Gastrocnemius medialis (tissue), 4 donors: ENCODE measurements at regions not wholly inside any gene's neighbourhood (a gene's known extent, or its start where the extent isn't known, plus 50 kb on each side); places are given as distances from the start of the nearest gene placed in this dataset.

ENCODE experiments used
- ATAC-seq, 2 donors: fragments of 150-250 bp; one replicate each; pipeline ENCODE4 v1.9.1; 2016
- DNase-seq, 2 donors: peaks; one replicate each; pipeline ENCODE4 v3.0.0-alpha.2; 2019
- H3K27ac ChIP-seq, 4 donors: fragments of 200-600 bp; sonication (generic); 1 replicate in 1 of 4; 2 replicates in 3 of 4; pipeline ENCODE4 v1.5.1; 2016 to 2018; ENCODE audit warnings: mild to moderate bottlenecking in 2 of 4, moderate library complexity in 1 of 4
- H3K27me3 ChIP-seq, 3 donors: fragments of 200-600 bp; sonication (generic) in 2 of 3; 1 replicate in 1 of 3; 2 replicates in 2 of 3; pipeline versions ENCODE4 v1.5.1 to v1.6.0; 2016 to 2019; ENCODE audit warnings: mild to moderate bottlenecking in 1 of 3, moderate library complexity in 1 of 3
- H3K36me3 ChIP-seq, 2 donors: fragments of 200-600 bp; sonication (generic) in 1 of 2; one replicate each; pipeline ENCODE4 v1.5.1; 2017 to 2018
- H3K4me1 ChIP-seq, 2 donors: fragments of 200-600 bp; sonication (generic) in 1 of 2; one replicate each; pipeline ENCODE4 v1.5.1; 2016 to 2017; ENCODE audit warnings: mild to moderate bottlenecking in 2 of 2
- H3K4me3 ChIP-seq, 4 donors: fragments of 200-600 bp; sonication (generic) in 3 of 4; 1 replicate in 1 of 4; 2 replicates in 3 of 4; pipeline ENCODE4 v1.5.1; 2016 to 2019; ENCODE audit warnings: mild to moderate bottlenecking in 2 of 4
- H3K9me3 ChIP-seq, 3 donors: fragments of 200-600 bp; sonication (generic) in 2 of 3; 1 replicate in 1 of 3; 2 replicates in 2 of 3; pipeline ENCODE4 v1.5.1; 2016 to 2019
- CTCF ChIP-seq, 5 experiments: fragments of 450-650 bp in 3 of 5; fragments of 200-600 bp in 2 of 5; sonication (generic) in 2 of 5; IDR thresholded peaks in 4 of 5; conservative IDR thresholded peaks in 1 of 5; 1 replicate in 4 of 5; 2 replicates in 1 of 5; pipeline ENCODE4 v1.5.1; 2016 to 2019; ENCODE audit warnings: antibody characterized with exemption in 5 of 5, mild to moderate bottlenecking in 3 of 5, moderate library complexity in 3 of 5
- POLR2A ChIP-seq, 2 donors: fragments of 450-650 bp; IDR thresholded peaks; one replicate each; pipeline ENCODE4 v1.6.1; 2017; ENCODE audit warnings: antibody characterized with exemption in 2 of 2, mild to moderate bottlenecking in 2 of 2, moderate library complexity in 2 of 2
- in situ Hi-C, 4 donors: fragments of 200-750 bp; cut with MboI; loops; one replicate each; pipeline versions ENCODE4 v1.15.0 to v1.8.0; 2017; ENCODE audit warnings: low sequenced_read_pairs in 4 of 4
- intact Hi-C: fragments of 100-400 bp; cut with DNase I; formaldehyde crosslinking; loops from one replicate; pipeline ENCODE4 v1.15.1; 2023; ENCODE audit warnings: low total_unique reads

- TF ChIP-seq POLR2A (IDR thresholded peaks at IDR 0.05) (no peak), CTCF (IDR thresholded peaks at IDR 0.05 in 4 of 5, conservative IDR thresholded peaks at IDR 0.05 in 1 of 5) (no peak)
- intact Hi-C loops: no loop called here
These were observed 615.5 kb upstream of the KLHL1 start for GRCh38 chr13:70723732-70724131.

GRCh38 chr13:70720386-70720785, 612.1 kb upstream of the KLHL1 start:
- in situ Hi-C loops: loop anchor here in 1 of 4 donors (25.0 kb wide), 1 partner anchor 108 kb away; no protein-coding TSS in a partner anchor
- Histone ChIP-seq H3K27me3 (no peaks in the 10 kb centered on the region), H3K4me1 (no peaks in the 10 kb centered on the region), H3K27ac (no peak overlapping the region), H3K36me3 (no peaks in the 10 kb centered on the region), H3K4me3 (no peak overlapping the region), H3K9me3 (no peaks in the 10 kb centered on the region)
- DNase-seq (no peak), ATAC-seq (no peak)
- TF ChIP-seq CTCF (IDR thresholded peaks at IDR 0.05 in 4 of 5, conservative IDR thresholded peaks at IDR 0.05 in 1 of 5) (no peak), POLR2A (IDR thresholded peaks at IDR 0.05) (no peak)
- intact Hi-C loops: no loop called here

More at GRCh38 chr13:70723732-70724131, 615.5 kb upstream of the KLHL1 start:
- in situ Hi-C loops: loop anchor here in 1 of 4 donors (25.0 kb wide), 1 partner anchor 111 kb away; no protein-coding TSS in a partner anchor
- no peak overlapping the region for H3K4me3 ChIP-seq
- DNase-seq (no peak), ATAC-seq (no peak)
- no peaks in the 10 kb centered on the region for H3K36me3 ChIP-seq
- no peaks in the 10 kb centered on the region for H3K27me3 ChIP-seq
- no peaks in the 10 kb centered on the region for H3K4me1 ChIP-seq
- H3K27ac ChIP-seq: no peak overlapping the region
- no peaks in the 10 kb centered on the region for H3K9me3 ChIP-seq

- DNase-seq: no peak
- intact Hi-C loops: no loop called here
- TF ChIP-seq CTCF (IDR thresholded peaks at IDR 0.05 in 4 of 5, conservative IDR thresholded peaks at IDR 0.05 in 1 of 5) (no peak), POLR2A (IDR thresholded peaks at IDR 0.05) (no peak)
These were observed 606.7 kb upstream of the KLHL1 start for GRCh38 chr13:70714993-70715392.

GRCh38 chr13:70708775-70709174, 600.5 kb upstream of the KLHL1 start:
- ATAC-seq (no peak), DNase-seq (no peak)
- no peak overlapping the region for H3K27ac ChIP-seq
- H3K4me3 ChIP-seq: no peak overlapping the region
- H3K27me3 ChIP-seq: no peaks in the 10 kb centered on the region
- TF ChIP-seq POLR2A (IDR thresholded peaks at IDR 0.05) (no peak), CTCF (IDR thresholded peaks at IDR 0.05 in 4 of 5, conservative IDR thresholded peaks at IDR 0.05 in 1 of 5) (no peak)
- H3K4me1 ChIP-seq: no peaks in the 10 kb centered on the region
- no peaks in the 10 kb centered on the region for H3K36me3 ChIP-seq
- in situ Hi-C loops: loop anchor here in 1 of 4 donors (25.0 kb wide), 1 partner anchor 96 kb away; no protein-coding TSS in a partner anchor
- no peaks in the 10 kb centered on the region for H3K9me3 ChIP-seq
- intact Hi-C loops: no loop called here

More at GRCh38 chr13:70714993-70715392, 606.7 kb upstream of the KLHL1 start:
- in situ Hi-C loops: loop anchor here in 1 of 4 donors (25.0 kb wide), 1 partner anchor 103 kb away; no protein-coding TSS in a partner anchor
- H3K27me3 ChIP-seq: no peaks in the 10 kb centered on the region
- no peak for ATAC-seq
- no peak overlapping the region for H3K27ac ChIP-seq
- H3K4me1 ChIP-seq: no peaks in the 10 kb centered on the region
- H3K4me3 ChIP-seq: no peak overlapping the region
- H3K9me3 ChIP-seq: no peaks in the 10 kb centered on the region
- no peaks in the 10 kb centered on the region for H3K36me3 ChIP-seq

GRCh38 chr13:70703755-70704154, 595.5 kb upstream of the KLHL1 start:
- Histone ChIP-seq H3K4me3 (no peak overlapping the region), H3K27me3 (no peaks in the 10 kb centered on the region), H3K9me3 (no peaks in the 10 kb centered on the region), H3K4me1 (no peaks in the 10 kb centered on the region), H3K27ac (no peak overlapping the region), H3K36me3 (no peaks in the 10 kb centered on the region)
- intact Hi-C loops: no loop called here
- no peak for DNase-seq
- in situ Hi-C loops: loop anchor here in 1 of 4 donors (25.0 kb wide), 1 partner anchor 91 kb away; no protein-coding TSS in a partner anchor
- TF ChIP-seq POLR2A (IDR thresholded peaks at IDR 0.05) (no peak), CTCF (IDR thresholded peaks at IDR 0.05 in 4 of 5, conservative IDR thresholded peaks at IDR 0.05 in 1 of 5) (no peak)
- ATAC-seq: no peak
